GM18873 (cell line): ENCODE measurements at regions not wholly inside any gene's neighbourhood (a gene's known extent, or its start where the extent isn't known, plus 50 kb on each side); places are given as distances from the start of the nearest gene placed in this dataset.
"Not testable (repeated sequence)": the region's sequence is repeated elsewhere in the genome, so short reads cannot be mapped to it uniquely, and the experiment has no call there.

ENCODE experiments used
- ATAC-seq: cut with Tn5 transposase; IDR thresholded peaks from one replicate; pipeline ENCODE4 v1.9.1; 2021; ENCODE audit warnings: mild to moderate bottlenecking, moderate library complexity, moderate number of reproducible peaks; ENCODE audit not compliant: unreplicated experiment, low FRiP score

DNA sequence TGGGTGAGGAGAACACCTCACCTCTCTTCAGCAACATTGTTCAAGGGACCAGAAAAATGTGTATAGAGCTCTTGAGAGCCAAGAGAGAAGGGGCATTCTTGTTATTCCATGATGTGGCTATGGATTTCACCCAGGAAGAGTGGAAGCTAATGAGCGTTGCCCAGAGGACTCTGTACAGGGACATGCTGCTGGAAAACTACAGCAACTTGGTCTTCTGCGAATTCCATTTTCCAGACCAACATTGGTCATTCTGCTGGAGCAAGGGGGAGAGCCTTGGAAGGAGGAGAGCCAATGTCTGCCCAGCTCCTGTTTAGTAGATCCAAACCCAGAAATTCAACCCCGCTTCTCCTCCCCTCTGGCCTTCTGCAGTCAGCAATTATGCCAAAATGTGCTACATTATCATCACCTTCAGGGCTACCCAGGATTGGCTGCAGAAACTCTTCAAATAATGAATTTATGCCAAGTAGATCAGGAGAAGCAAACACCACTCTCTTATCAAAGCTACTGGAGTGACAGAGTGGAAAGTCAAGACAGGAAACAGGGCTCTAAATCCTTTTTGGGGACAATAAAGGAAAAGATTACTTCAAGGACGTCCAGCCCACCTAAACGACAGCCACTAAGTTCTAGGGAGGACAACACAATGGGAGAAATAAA lies 707.5 kb upstream of the LUZP2 start:
- ATAC-seq: no peak

DNA sequence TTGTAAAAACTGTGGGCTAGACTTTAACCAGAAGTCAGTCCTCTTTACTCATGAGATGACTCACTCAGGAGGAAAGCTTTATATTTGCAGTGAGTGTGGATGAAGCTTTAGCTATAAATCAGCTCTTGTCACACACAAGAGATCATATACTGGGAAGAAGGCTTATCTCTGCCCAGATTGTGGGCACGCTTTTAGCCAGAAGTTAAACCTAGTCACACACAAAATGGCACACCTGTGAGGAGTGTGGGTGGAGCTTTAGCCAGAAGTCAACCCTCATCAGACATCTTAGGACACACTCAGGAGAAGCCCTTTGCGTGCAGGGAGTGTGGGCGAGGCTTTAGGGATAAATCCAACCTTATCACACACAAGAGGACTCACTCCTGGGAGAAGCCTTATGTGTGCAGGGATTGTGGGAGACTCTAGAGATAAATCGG lies 706.9 kb upstream of the LUZP2 start:
- ATAC-seq: no peak

DNA sequence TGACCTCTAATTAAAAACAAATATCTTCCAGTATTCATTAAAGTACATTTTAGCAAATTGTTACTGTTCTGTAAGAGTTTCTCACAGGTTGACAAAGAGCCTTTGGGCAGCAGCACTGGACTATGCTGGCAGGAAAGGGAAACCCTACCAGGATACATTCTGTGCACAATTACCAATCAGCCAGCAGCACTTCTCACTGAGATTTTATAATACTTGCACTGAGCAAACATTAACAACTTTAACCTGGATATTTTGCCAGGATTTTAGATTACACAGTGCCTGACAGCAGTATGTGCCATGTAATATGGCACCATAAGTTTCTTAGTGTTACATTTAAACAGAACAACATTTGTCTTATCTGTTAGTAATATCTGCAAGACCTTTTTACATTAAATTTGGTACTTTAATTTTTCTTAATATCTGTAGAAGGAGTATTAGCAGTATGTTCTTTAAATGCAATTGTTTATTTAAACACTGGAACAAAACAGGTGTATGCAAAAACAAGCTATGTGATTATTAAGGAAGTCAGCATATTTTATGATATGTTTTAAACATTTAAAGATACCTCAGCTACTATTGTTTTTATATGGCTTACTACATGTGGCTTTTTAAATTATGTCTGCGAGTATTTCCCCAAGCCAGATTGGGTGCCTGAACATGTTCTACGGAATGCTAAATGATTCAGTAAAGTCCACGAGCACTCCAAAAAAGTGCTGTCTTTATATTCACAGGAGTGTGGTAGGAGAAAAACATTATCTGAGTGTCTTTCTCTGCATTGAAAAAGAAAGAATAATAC lies 699.0 kb upstream of the LUZP2 start:
- ATAC-seq: no peak

DNA sequence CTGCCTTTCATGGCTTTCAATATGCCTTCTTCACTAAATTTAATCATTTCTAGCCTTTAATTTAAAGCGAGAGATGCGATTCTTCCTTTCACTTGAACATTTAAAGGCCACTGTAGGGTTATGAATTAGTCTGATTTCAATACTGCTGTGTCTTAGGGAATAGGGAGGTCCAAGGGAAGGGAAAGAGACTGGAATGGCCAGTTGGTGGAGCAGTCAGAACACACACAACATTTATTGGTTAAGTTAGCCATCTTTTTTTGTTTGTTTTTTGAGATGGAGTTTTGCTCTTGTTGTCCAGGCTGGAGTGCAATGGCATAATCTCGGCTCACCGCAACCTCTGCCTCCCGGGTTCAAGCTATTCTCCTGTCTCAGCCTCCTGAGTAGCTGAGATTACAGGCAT lies 662.5 kb upstream of the LUZP2 start:
- ATAC-seq: not testable (repeated sequence)

DNA sequence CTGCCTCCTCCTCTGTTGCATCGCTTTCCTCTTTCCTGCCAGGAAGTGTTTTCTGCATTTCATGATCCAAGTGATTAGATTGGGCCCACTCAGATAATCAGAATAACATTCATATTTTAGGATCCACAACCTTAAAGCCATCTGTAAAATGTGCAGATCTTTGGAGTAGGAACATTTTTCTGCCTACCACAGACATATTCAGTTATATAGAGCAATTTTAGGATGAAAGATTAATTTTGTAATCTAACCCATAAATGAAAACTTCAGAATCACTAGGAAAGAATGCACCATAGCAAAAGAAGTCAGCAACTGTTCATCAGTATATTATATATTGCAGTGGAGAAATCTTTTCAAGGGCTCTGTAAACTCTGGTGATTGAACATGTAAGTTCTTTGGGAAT lies 659.9 kb upstream of the LUZP2 start:
- no peak for ATAC-seq

DNA sequence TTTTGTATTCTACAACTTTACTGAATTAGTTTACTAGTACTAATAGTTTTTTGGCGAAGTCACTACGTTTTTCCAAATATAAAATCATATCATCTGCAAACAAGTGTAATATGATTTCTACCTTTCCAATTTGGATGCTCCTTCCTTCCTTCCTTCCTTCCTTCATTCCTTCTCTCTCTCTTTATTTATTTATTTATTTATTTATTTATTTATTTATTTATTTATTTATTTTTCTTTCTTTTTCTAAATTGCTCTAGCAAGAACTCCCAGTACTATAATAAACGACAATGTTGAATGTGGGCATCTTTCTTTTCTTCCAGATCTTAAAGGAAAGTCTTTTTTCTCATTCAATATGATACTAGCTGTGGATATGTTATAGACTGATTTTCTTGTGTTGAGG lies 656.0 kb upstream of the LUZP2 start:
- ATAC-seq: no peak

DNA sequence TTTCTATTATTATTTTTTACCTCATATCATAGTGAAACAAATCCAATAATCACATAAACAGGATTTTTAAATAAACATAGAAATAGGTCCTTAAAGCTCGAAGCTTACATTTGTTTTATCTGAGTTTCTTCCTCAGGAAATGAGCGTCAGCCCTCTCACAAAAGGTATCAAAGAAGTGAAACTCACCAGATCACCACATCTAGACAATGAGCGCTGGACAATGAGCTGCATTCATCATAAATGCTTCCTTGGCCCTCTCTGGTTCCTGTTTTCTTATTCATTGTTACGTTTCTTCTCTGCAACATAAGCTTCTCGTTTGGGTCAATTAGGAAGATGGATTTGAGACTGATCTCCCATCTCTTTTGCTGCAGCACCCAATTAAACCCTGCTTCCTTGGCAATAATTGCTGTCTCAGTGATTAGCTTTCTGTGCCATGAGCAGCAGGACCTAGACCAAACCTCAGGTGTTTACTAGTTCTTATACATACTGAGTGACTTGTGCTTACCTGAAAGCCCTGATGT lies 649.9 kb upstream of the LUZP2 start:
- ATAC-seq: no peak

DNA sequence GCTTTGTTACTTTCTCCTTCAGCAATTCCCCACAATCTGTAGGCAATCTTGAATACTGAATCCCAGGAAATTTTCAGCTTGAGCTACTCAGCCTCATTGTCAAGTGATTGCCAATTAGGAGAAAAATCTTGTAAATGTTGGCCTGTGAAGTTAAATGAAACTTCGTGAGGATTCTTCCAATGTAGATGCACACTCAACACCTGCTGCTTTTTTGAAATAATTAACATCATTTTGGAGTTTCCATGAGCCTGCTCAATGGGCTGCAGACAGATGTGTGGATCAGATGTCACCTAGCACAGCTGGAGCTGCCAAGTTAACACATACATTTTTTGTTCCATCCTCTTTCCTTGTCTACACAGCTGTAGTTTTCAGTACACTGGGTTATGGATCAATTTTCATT lies 645.6 kb upstream of the LUZP2 start:
- no peak for ATAC-seq

DNA sequence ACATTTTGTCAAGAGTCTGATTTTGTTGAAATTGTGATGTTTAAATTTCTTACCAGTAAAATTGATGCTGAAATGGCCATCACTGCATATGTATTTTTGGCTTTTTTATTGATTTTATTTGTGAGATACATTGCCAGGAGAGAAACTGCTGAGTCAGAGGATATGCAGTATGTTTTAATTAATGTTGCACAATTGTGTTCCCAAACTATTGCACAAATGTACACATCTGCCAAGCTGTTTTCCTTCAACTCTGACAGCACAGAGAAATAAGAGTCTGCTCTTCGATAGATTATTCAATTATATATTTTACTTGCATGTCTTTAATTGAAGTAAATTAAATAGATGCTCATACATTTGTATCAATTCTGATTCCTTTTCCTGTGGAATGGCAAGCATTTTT lies 640.2 kb upstream of the LUZP2 start:
- ATAC-seq: no peak

DNA sequence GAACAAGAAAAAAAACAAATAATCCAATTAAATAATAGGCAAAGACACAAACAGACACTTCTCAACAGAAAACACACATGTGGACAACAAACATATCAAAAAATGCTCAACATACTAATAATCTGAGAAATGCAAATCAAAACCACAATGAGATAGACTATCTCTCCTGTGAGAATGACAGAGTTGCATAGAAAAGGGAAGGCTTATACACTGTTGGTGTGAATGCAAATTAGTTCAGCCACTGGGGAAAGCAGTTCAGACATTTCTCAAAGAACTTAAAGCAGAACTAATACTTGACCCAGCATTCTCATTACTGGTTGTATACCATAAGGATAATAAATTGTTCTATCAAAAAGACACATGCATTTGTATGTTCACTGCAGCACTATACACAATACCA lies 637.8 kb upstream of the LUZP2 start:
- no peak for ATAC-seq

DNA sequence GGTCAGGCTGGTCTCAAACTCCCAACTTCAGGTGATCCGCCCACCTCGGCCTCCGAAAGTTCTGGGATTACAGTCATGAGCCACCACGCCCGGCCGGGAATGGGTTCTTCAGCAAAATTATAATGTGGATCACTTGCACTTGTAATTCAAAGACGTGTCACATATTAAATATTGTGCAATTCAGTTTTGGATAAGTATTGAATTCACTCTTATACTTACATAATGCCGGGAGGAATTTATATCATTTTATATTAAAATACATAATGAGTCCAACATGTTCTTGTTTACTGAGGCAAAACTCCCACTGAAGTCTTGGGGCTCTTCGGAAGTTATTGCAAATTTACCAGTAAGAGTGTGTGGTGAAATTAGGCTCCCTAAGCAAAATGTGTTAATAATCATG lies 635.2 kb upstream of the LUZP2 start:
- ATAC-seq: no peak

DNA sequence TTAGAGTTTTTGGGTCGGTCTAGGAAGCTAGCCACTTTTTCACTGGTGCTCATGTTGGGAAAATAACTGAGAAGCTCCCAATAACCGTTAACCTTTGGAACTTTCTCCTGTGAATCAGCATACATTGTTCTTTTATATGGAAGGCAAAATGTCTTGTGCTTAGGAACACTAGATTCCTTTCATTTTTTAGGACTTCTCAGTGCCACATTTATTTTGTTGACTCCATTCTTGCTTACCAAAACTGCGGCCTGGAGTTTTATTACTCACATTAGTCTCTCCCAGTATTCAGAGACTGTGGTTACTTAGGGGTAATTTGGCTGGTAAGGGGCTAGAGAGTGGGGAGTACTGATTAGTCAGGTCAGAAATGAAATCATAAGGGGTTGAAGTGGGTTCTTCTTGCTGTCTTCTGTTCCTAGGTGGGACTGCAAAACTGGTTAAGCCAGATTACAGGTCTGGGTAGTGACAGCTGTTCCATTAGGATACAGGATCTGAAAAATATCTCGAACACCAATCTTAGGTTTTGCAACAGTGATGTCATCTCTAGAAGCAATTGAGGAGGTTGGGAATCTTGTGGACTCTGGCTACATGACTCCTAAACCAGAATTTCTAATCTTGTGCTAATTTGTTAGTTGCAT lies 631.4 kb upstream of the LUZP2 start:
- ATAC-seq: no peak

DNA sequence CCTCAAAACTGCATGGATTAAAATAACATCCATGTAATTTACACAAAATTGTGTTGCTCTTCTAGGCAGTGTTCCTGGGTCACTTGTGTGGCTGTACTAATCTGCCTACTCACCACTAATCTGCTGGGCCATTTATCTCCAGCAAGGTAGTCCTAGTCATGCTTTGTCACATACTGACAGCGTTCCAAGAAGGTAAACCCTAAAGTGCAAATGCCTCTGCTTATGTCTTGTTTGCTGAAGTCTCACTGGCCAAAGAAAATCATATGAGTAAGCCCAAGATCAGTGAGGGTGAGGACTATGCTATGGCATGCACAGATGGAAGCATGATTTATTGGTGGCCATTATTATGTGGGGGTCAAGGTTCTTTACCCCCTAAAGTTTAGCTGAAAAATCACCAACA lies 630.2 kb upstream of the LUZP2 start:
- ATAC-seq: no peak

DNA sequence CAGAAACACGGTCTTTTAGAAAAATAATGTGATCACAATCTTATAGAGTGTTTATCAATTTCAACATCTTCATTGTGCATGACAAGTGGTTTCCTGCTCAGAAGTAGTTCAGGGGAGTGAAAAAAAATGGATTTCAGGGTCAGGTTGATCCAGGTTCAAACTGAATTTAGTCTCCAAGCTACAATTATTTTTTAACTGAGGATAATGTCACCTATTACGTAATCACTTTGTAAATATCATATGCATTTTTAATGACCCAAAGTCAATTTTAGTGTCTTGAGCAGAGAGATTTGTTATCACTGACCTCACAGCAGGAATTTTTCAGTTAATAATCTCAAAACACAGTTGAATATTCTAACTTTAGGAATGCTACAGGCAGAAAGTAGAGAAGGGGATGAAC lies 627.2 kb upstream of the LUZP2 start:
- no peak for ATAC-seq

DNA sequence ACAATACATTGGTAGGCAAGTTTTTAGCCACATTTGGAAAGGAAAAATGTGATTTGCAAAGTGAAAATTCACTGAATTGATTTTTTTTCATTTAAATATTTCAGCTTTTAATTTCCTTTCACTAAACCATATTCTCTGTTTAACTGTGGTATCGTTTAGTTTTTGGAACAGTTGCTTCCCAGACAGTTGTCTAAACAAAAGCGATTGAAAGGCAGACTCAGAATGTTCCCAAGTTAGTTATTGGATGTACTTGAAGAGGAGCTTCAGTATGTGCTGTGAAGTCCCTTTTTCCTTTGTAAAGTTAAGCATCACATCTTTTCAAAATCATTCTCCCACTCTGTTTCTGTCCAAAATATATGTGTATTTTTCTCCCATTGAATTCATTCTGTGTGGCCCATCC lies 623.4 kb upstream of the LUZP2 start:
- no peak for ATAC-seq

DNA sequence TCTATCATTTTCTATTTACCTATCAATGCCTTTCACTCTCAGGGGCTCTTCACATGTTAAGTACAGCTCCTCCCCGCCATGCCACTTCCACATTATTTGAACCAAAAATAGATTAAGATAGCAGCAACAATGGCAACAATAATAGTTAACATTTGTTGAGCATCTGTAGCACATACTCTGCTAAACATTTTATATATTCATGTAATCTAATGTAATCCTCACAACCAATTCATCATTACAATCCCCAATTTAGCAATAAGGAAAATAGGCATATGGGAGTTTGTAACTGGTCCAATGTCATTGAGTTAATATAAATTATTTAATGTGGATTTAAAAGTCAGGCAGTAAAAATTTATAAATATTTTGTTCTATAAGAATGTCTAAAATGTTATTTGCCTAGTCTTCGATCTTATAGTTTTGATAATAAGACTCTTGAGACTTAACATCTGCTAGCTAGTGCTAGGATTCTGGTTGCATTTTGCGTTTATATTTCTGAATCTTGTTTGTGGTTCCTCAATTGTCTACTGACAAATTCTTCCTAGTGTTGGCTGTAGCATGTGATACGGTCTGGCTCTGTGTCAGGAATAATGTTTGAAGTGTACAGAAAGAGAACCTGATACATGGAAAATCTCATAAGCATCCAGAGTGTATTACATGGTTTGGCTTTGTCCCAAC lies 621.5 kb upstream of the LUZP2 start:
- ATAC-seq: no peak

DNA sequence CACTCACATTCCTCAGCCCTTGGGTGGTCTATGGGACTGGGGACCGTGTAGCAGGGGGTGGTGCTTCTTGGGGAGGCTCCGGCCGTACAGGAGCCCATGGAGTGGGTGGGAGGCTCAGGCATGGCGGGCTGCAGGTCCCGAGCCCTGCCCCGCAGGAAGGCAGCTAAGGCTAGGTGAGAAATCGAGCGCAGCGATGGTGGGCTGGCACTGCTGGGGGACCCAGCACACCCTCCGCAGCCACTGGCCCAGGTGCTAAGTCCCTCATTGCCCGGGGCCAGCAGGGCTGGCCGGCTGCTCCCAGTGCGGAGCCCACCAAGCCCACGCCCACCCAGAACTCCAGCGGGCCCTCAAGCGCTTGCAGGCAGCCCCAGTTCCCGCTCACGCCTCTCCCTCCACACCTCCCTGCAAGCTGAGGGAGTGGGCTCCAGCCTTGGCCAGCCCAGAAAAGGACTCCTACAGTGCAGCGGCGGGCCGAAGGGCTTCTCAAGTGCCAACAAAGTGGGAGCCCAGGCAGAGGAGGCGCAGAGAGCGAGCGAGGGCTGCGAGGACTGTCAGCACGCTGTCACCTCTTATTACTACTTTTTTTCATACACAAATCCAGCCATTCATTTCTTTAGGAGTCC lies 613.3 kb upstream of the LUZP2 start:
- not testable (repeated sequence) for ATAC-seq

DNA sequence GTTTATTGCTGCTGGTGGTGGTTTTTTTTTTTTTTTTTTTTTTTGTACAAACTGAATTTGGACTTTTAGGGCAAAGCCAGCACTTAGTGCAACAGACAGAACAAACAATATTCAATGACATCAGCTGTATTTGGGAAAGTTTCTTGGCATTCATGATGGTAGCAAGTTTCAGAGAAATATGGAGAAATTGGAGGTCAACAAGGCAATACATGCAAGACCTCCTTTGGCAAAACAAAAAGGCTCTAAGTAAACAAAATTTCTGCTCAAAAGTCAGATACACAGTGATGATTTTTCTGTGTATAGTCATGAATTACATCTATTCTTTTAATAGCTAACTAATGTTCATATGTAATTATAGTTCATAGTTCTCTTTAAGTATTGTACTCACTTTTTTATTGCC lies 612.5 kb upstream of the LUZP2 start:
- ATAC-seq: no peak

DNA sequence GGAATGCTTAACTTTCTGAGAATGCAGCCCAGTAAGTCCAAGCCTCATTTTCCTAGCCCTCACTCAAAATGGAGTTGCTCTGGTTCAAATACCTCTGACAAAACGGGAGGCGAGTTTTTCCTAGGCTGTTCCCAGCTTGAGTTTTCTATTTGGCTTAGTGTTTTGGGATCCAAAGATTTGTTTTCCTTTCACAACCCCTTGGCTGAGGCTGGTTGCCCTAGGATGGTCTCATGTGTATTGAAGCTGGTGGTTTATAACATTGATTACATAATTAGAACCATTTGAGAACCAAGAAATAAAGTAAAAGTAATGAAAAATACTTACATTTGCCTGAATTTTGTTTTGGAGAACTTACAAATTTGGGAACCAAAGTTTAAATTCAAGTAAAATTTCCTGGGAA lies 611.1 kb upstream of the LUZP2 start:
- ATAC-seq: no peak

DNA sequence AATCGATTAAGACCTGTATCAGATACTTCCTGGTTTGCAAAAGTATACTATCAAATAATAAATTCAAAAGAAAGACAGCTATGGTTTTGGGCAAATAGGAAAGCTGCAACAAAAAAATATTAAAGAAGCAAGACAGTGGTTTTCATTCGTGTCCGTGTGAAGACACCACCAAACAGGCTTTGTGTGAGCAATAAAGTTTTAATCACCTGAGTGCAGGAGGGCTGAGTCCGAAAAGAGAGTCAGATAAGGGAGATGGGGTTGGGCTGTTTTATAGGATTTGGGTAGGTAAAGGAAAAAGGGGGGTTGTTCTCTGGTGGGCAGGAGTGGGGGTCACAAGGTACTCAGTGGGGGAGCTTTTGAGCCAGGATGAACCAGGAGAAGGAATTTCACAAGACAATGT lies 609.7 kb upstream of the LUZP2 start:
- not testable (repeated sequence) for ATAC-seq

DNA sequence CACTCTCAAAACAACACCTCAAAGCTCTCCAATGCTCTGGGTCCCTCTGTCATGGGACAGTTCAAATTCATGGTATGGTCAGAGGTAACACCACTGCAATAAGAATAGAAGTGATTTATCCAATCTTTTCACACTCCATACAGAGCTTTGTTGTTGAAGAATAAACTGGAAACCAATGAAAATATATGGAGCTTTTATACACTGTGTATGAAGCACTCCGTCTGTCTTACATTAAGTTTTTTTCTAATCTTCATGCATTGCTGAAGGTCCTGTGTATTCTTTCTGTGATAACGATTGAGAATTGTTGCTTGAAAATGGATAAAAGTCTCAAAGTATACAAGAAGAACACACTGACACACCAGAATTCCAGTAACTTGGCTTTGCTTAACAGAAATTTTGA lies 603.7 kb upstream of the LUZP2 start:
- ATAC-seq: no peak
